Vagina (tissue), 2 donors: ENCODE measurements at regions not wholly inside any gene's neighbourhood (a gene's known extent, or its start where the extent isn't known, plus 50 kb on each side); places are given as distances from the start of the nearest gene placed in this dataset.

Experiments
- DNase-seq, 2 donors: peaks; one replicate each; pipeline ENCODE4 v3.0.0-alpha.2; 2017; ENCODE audit errors: extremely low spot score in 2 of 2
- H3K27ac ChIP-seq: fragments of 200-600 bp; sonication (generic); one replicate; pipeline ENCODE4 v1.5.1; 2019
- H3K27me3 ChIP-seq: fragments of 200-600 bp; sonication (generic); one replicate; pipeline ENCODE4 v1.5.1; 2019
- H3K36me3 ChIP-seq, 2 donors: fragments of 200-600 bp; sonication (generic); one replicate each; pipeline ENCODE4 v1.5.1; 2017 to 2019
- H3K4me1 ChIP-seq: fragments of 200-600 bp; sonication (generic); one replicate; pipeline ENCODE4 v1.5.1; 2019
- H3K4me3 ChIP-seq, 2 donors: fragments of 200-600 bp; sonication (generic); 1 replicate in 1 of 2; 2 replicates in 1 of 2; pipeline ENCODE4 v1.5.1; 2016 to 2019
- H3K9me3 ChIP-seq: fragments of 200-600 bp; sonication (generic); one replicate; pipeline ENCODE4 v1.5.1; 2019
- CTCF ChIP-seq, 3 experiments: fragments of 450-650 bp in 2 of 3; fragments of 200-600 bp in 1 of 3; sonication (generic) in 1 of 3; IDR thresholded peaks; one replicate each; pipeline ENCODE4 v1.5.1; 2017 to 2019; ENCODE audit warnings: antibody characterized with exemption in 3 of 3, mild to moderate bottlenecking in 2 of 3, moderate library complexity in 2 of 3
- POLR2A ChIP-seq, 2 donors: fragments of 450-650 bp; IDR thresholded peaks; one replicate each; pipeline ENCODE4 v1.6.1; 2017; ENCODE audit warnings: antibody characterized with exemption in 2 of 2, mild to moderate bottlenecking in 2 of 2, moderate library complexity in 2 of 2
- POLR2AphosphoS5 ChIP-seq, 2 donors: sonication (generic); formaldehyde crosslinking; IDR thresholded peaks; one replicate each; pipeline ENCODE4 v1.9.0; 2017; ENCODE audit warnings: antibody characterized with exemption in 2 of 2, mild to moderate bottlenecking in 2 of 2, low read depth in 1 of 2; ENCODE audit not compliant: insufficient read depth in 1 of 2
- intact Hi-C: fragments of 100-400 bp; cut with DNase I; formaldehyde crosslinking; loops from one replicate; pipeline ENCODE4 v1.15.1; 2023

GRCh38 chr3:76021376-76021775 lies 236.0 kb upstream of the ZNF717 start:
- Histone ChIP-seq H3K4me1 (no peaks in the 10 kb centered on the region), H3K36me3 (no peaks in the 10 kb centered on the region), H3K4me3 (no peak overlapping the region), H3K9me3 (no peaks in the 10 kb centered on the region), H3K27me3 (no peaks in the 10 kb centered on the region), H3K27ac (no peak overlapping the region)
- DNase-seq = no peak
- TF ChIP-seq POLR2AphosphoS5 (IDR thresholded peaks at IDR 0.05; ENCODE audit: insufficient read depth in 1 of 2, low read depth in 1 of 2) = no peak
- no peak for TF ChIP-seq POLR2A (IDR thresholded peaks at IDR 0.05)
- no peak for TF ChIP-seq CTCF (IDR thresholded peaks at IDR 0.05)
- intact Hi-C loops = no loop called here

- no peaks in the 10 kb centered on the region for H3K4me1 ChIP-seq
- H3K27ac ChIP-seq = no peak overlapping the region
- TF ChIP-seq POLR2A (IDR thresholded peaks at IDR 0.05) (no peak), CTCF (IDR thresholded peaks at IDR 0.05) (no peak), POLR2AphosphoS5 (IDR thresholded peaks at IDR 0.05; ENCODE audit: insufficient read depth in 1 of 2, low read depth in 1 of 2) (no peak)
- H3K36me3 ChIP-seq = no peaks in the 10 kb centered on the region
- H3K27me3 ChIP-seq = no peaks in the 10 kb centered on the region
- H3K4me3 ChIP-seq = no peak overlapping the region
- no peaks in the 10 kb centered on the region for H3K9me3 ChIP-seq
- no peak for DNase-seq
- intact Hi-C loops = no loop called here
Observed at GRCh38 chr3:76024640-76025039, 239.3 kb upstream of the ZNF717 start.

DNA sequence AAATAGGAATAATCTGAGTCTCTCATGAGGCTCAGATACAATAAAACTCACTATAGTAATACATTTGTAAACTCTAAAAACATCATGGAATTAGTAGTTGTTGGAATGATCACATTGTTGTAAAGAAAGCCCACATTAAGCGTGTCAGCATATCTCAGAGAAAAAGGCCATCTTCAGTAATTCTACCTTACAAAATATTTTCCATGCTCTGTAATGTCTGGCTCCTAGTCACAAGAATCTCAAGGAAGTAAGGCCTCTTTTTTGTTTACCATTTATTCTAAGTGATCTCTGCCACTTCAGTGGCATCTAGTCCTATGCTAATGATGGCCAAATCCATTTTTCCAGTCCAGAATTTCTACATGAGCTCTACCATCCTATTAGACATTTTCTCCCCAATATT lies 240.2 kb upstream of the ZNF717 start:
- Histone ChIP-seq H3K36me3 (no peaks in the 10 kb centered on the region), H3K4me3 (no peak overlapping the region), H3K4me1 (no peaks in the 10 kb centered on the region), H3K27ac (no peak overlapping the region), H3K9me3 (no peaks in the 10 kb centered on the region), H3K27me3 (no peaks in the 10 kb centered on the region)
- no peak for DNase-seq
- intact Hi-C loops = no loop called here
- TF ChIP-seq POLR2A (IDR thresholded peaks at IDR 0.05) (no peak), CTCF (IDR thresholded peaks at IDR 0.05) (no peak), POLR2AphosphoS5 (IDR thresholded peaks at IDR 0.05; ENCODE audit: insufficient read depth in 1 of 2, low read depth in 1 of 2) (no peak)

- intact Hi-C loops = no loop called here
- Histone ChIP-seq H3K36me3 (no peaks in the 10 kb centered on the region), H3K9me3 (no peaks in the 10 kb centered on the region), H3K4me1 (no peaks in the 10 kb centered on the region), H3K27ac (no peak overlapping the region), H3K27me3 (no peaks in the 10 kb centered on the region), H3K4me3 (no peak overlapping the region)
- no peak for TF ChIP-seq CTCF (IDR thresholded peaks at IDR 0.05)
- TF ChIP-seq POLR2A (IDR thresholded peaks at IDR 0.05) = no peak
- TF ChIP-seq POLR2AphosphoS5 (IDR thresholded peaks at IDR 0.05; ENCODE audit: insufficient read depth in 1 of 2, low read depth in 1 of 2) = no peak
- no peak for DNase-seq
Observed at GRCh38 chr3:76026379-76026778, 241.0 kb upstream of the ZNF717 start.

DNA sequence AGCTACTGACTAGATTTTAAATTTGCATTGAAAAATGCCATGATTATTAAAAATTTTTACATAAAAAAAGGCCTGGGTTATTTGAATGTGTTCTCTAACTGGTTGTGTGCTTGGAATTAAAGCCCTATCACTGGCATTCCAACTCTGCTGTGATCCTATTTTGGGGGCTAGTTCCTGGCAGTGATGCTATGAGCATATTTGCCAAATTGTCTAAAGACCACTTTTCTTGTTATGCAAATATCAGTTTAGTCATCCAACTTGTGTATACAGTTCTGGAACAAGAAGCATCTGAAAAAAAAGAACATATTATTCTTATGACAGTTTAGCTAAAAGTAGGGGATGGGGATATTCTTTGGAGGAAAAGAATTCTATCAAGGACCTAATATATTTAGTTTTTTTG lies 243.4 kb upstream of the ZNF717 start:
- no peak for DNase-seq
- no peaks in the 10 kb centered on the region for H3K27me3 ChIP-seq
- no peaks in the 10 kb centered on the region for H3K36me3 ChIP-seq
- no peaks in the 10 kb centered on the region for H3K9me3 ChIP-seq
- TF ChIP-seq POLR2A (IDR thresholded peaks at IDR 0.05) (no peak), POLR2AphosphoS5 (IDR thresholded peaks at IDR 0.05; ENCODE audit: insufficient read depth in 1 of 2, low read depth in 1 of 2) (no peak), CTCF (IDR thresholded peaks at IDR 0.05) (no peak)
- intact Hi-C loops = no loop called here
- no peaks in the 10 kb centered on the region for H3K4me1 ChIP-seq
- no peak overlapping the region for H3K27ac ChIP-seq
- no peak overlapping the region for H3K4me3 ChIP-seq
